ENCODE measurements at regions not wholly inside any gene's neighbourhood (a gene's known extent, or its start where the extent isn't known, plus 50 kb on each side); places are given as distances from the start of the nearest gene placed in this dataset.

- no peak for TF ChIP-seq CTCF (IDR thresholded peaks at IDR 0.05 in 4 of 5, conservative IDR thresholded peaks at IDR 0.05 in 1 of 5)
- TF ChIP-seq POLR2A (IDR thresholded peaks at IDR 0.05), result no peak
These were observed 755.8 kb downstream of the PRIM2 start for GRCh38 chr6:58073263-58073662.

All from gastrocnemius medialis (tissue), 4 donors.